CD14-positive monocyte (primary cell): ENCODE measurements at regions not wholly inside any gene's neighbourhood (a gene's known extent, or its start where the extent isn't known, plus 50 kb on each side); places are given as distances from the start of the nearest gene placed in this dataset.

ENCODE experiments used
- DNase-seq, 3 donors: peaks; one replicate each; pipeline ENCODE4 v3.0.0-alpha.2; 2011 to 2022
- H2AFZ ChIP-seq: 2 replicates; pipeline ENCODE4 v1.6.0; 2012; ENCODE audit warnings: mild to moderate bottlenecking, low read depth, low read length, inconsistent platforms; ENCODE audit not compliant: insufficient read depth, poor library complexity, severe bottlenecking
- H3K27ac ChIP-seq, 2 donors: 1 replicate in 1 of 2; 2 replicates in 1 of 2; pipeline ENCODE4 v1.5.1; 2012 to 2013; ENCODE audit warnings: low read length in 2 of 2, control low read depth in 1 of 2, inconsistent platforms in 1 of 2, low read depth in 1 of 2, mild to moderate bottlenecking in 1 of 2
- H3K27me3 ChIP-seq, 2 donors: one replicate each; pipeline versions ENCODE4 v1.6.0 to v1.6.1; 2011 to 2013; ENCODE audit warnings: low read length in 2 of 2; ENCODE audit not compliant: control insufficient read depth in 2 of 2, insufficient read depth in 2 of 2
- H3K36me3 ChIP-seq, 2 donors: replicated peaks in 1 of 2; 1 replicate in 1 of 2; 2 replicates in 1 of 2; pipeline versions ENCODE4 v1.5.1 to v1.6.1; 2012 to 2013; ENCODE audit warnings: low read length in 2 of 2, control low read depth in 1 of 2, inconsistent platforms in 1 of 2, mild to moderate bottlenecking in 1 of 2; ENCODE audit not compliant: insufficient read depth in 2 of 2, control insufficient read depth in 1 of 2
- H3K4me1 ChIP-seq, 2 donors: 1 replicate in 1 of 2; 2 replicates in 1 of 2; pipeline versions ENCODE4 v1.5.1 to v1.6.1; 2012 to 2013; ENCODE audit warnings: low read length in 2 of 2, control low read depth in 1 of 2, inconsistent platforms in 1 of 2, mild to moderate bottlenecking in 1 of 2, moderate library complexity in 1 of 2; ENCODE audit not compliant: insufficient read depth in 2 of 2, control insufficient read depth in 1 of 2
- H3K4me2 ChIP-seq: replicated peaks from 2 replicates; pipeline ENCODE3; 2012; ENCODE audit warnings: low read length, moderate library complexity, mild to moderate bottlenecking; ENCODE audit not compliant: poor library complexity, severe bottlenecking; ENCODE audit errors: extremely low read depth
- H3K4me3 ChIP-seq, 3 experiments: fragments of 200-600 bp in 1 of 3; sonication (generic) in 1 of 3; replicated peaks in 1 of 3; 1 replicate in 2 of 3; 2 replicates in 1 of 3; pipeline ENCODE4 v1.5.1; 2011 to 2013; ENCODE audit warnings: low read length in 3 of 3, mild to moderate bottlenecking in 3 of 3, control low read depth in 2 of 3, low read depth in 2 of 3, inconsistent platforms in 1 of 3, moderate library complexity in 1 of 3
- H3K79me2 ChIP-seq: 2 replicates; pipeline ENCODE4 v1.6.0; 2012; ENCODE audit warnings: mild to moderate bottlenecking, control low read depth, inconsistent platforms, low read length, moderate library complexity; ENCODE audit not compliant: insufficient read depth
- H3K9ac ChIP-seq: 2 replicates; pipeline ENCODE4 v1.6.0; 2017; ENCODE audit warnings: low read length, mild to moderate bottlenecking; ENCODE audit not compliant: insufficient read depth, poor library complexity, severe bottlenecking
- H3K9me3 ChIP-seq, 2 donors: replicated peaks in 1 of 2; 1 replicate in 1 of 2; 2 replicates in 1 of 2; pipeline versions ENCODE4 v1.5.1 to v1.6.1; 2012 to 2013; ENCODE audit warnings: low read length in 2 of 2, control low read depth in 1 of 2; ENCODE audit not compliant: control insufficient read depth in 1 of 2, insufficient read depth in 1 of 2
- H4K20me1 ChIP-seq: 2 replicates; pipeline ENCODE4 v1.6.0; 2012; ENCODE audit warnings: mild to moderate bottlenecking, low read length, control low read depth, moderate library complexity; ENCODE audit not compliant: insufficient read depth
- H3K27ac Mint-ChIP-seq, 7 donors: one replicate each; pipeline ENCODE4 v1.8.0; 2020; ENCODE audit warnings: mild to moderate bottlenecking in 7 of 7, mixed read lengths in 7 of 7, moderate library complexity in 6 of 7, inconsistent platforms in 2 of 7
- H3K27me3 Mint-ChIP-seq, 3 donors: one replicate each; pipeline ENCODE4 v1.8.0; 2021 to 2022; ENCODE audit warnings: low read depth in 3 of 3, mild to moderate bottlenecking in 3 of 3, mixed read lengths in 3 of 3, moderate library complexity in 3 of 3, inconsistent platforms in 1 of 3
- H3K36me3 Mint-ChIP-seq, 2 donors: one replicate each; pipeline ENCODE4 v1.8.0; 2020; ENCODE audit warnings: mixed read lengths in 2 of 2, inconsistent platforms in 1 of 2, mild to moderate bottlenecking in 1 of 2
- H3K4me1 Mint-ChIP-seq: one replicate; pipeline ENCODE4 v1.8.0; 2020; ENCODE audit warnings: mild to moderate bottlenecking, mixed read lengths
- H3K4me3 Mint-ChIP-seq, 2 donors: one replicate each; pipeline ENCODE4 v1.8.0; 2020; ENCODE audit warnings: mild to moderate bottlenecking in 2 of 2, mixed read lengths in 2 of 2, moderate library complexity in 1 of 2
- H3K9me3 Mint-ChIP-seq, 7 donors: one replicate each; pipeline ENCODE4 v1.8.0; 2020 to 2022; ENCODE audit warnings: mixed read lengths in 7 of 7, mild to moderate bottlenecking in 6 of 7, moderate library complexity in 6 of 7, inconsistent platforms in 2 of 7
- CTCF ChIP-seq: fragments of 200-600 bp; IDR thresholded peaks from one replicate; pipeline ENCODE4 v1.8.0; 2022; ENCODE audit warnings: antibody characterized with exemption, mild to moderate bottlenecking
- WGBS: methylation state at CpG from one replicate; pipeline ENCODE4 v1.1.5; 2013; ENCODE audit warnings: missing lambda C conversion rate; ENCODE audit not compliant: insufficient coverage; 5-methylcytosine and 5-hydroxymethylcytosine counted together
- intact Hi-C, 2 donors: fragments of 100-400 bp; cut with micrococcal nuclease; formaldehyde crosslinking; loops; one replicate each; pipeline versions ENCODE4 v1.15.0 to v1.15.1; 2023

- H4K20me1 ChIP-seq: no peaks in the 10 kb centered on the region
- no peak overlapping the region for H3K9ac ChIP-seq
- no peak for DNase-seq
- peaks cover 0 to 5% (median 0%) of the 10 kb centered on the region in 3 donors for H3K27me3 Mint-ChIP-seq
- H3K4me1 ChIP-seq: peaks cover 4 to 9% of the 10 kb centered on the region in 2 donors
- no peak overlapping the region for H3K4me3 Mint-ChIP-seq
- 98% methylated on average over 25 of the region's 29 CpGs for WGBS
- H3K9me3 ChIP-seq: no peaks in the 10 kb centered on the region
- no peak overlapping the region for H3K4me2 ChIP-seq
- peaks cover 3 to 8% (median 6%) of the 10 kb centered on the region in 7 donors for H3K9me3 Mint-ChIP-seq
- H3K4me1 Mint-ChIP-seq: peaks cover 12% of the 10 kb centered on the region
- intact Hi-C loops: loop anchor here in 1 of 2 donors (5.0 kb wide), 1 partner anchor 34 kb away; no protein-coding TSS in a partner anchor
- H2AFZ ChIP-seq: no peak overlapping the region
- peak overlapping the region in 1 of 7 donors; percentile 22 for H3K27ac Mint-ChIP-seq
- H3K27ac ChIP-seq: no peak overlapping the region
- H3K79me2 ChIP-seq: no peaks in the 10 kb centered on the region
- no peaks in the 10 kb centered on the region for H3K36me3 Mint-ChIP-seq
- no peak overlapping the region for H3K4me3 ChIP-seq
- no peaks in the 10 kb centered on the region for H3K36me3 ChIP-seq
- TF ChIP-seq CTCF: no peak
- H3K27me3 ChIP-seq: no peaks in the 10 kb centered on the region
Observed at GRCh38 chr15:31453558-31454318, 127.1 kb downstream of the KLF13 start.

GRCh38 chr15:31455499-31455898 is 128.9 kb downstream of the KLF13 start:
- Mint-ChIP-seq H3K9me3 (peaks cover 3 to 8% (median 6%) of the 10 kb centered on the region in 7 donors), H3K4me1 (peaks cover 11% of the 10 kb centered on the region), H3K27me3 (peaks cover 1 to 14% (median 2%) of the 10 kb centered on the region in 3 donors), H3K4me3 (no peak overlapping the region), H3K27ac (no peak overlapping the region), H3K36me3 (no peaks in the 10 kb centered on the region)
- Histone ChIP-seq H3K4me2 (no peak overlapping the region), H3K9me3 (no peaks in the 10 kb centered on the region), H2AFZ (no peak overlapping the region), H3K36me3 (no peaks in the 10 kb centered on the region), H3K27ac (no peak overlapping the region), H3K4me1 (peaks cover 0 to 6% of the 10 kb centered on the region in 2 donors), H4K20me1 (no peaks in the 10 kb centered on the region), H3K4me3 (no peak overlapping the region), H3K27me3 (no peaks in the 10 kb centered on the region), H3K9ac (no peak overlapping the region), H3K79me2 (no peaks in the 10 kb centered on the region)
- peak; percentile 35 for TF ChIP-seq CTCF
- intact Hi-C loops: no loop called here
- no CpG with 5 or more reads among the region's 1 CpG for WGBS
- no peak for DNase-seq
